H9 (cell line): ENCODE measurements at regions not wholly inside any gene's neighbourhood (a gene's known extent, or its start where the extent isn't known, plus 50 kb on each side); places are given as distances from the start of the nearest gene placed in this dataset.

Experiments used
- DNase-seq: peaks from one replicate; pipeline ENCODE4 v3.0.0-alpha.2; 2017
- H2AFZ ChIP-seq: one replicate; pipeline ENCODE4 v1.6.1; 2013; ENCODE audit warnings: mild to moderate bottlenecking, low read length, control low read depth, moderate library complexity
- H2AK5ac ChIP-seq: 2 replicates; pipeline ENCODE4 v1.6.1; 2013; ENCODE audit warnings: low read length, control low read depth, mixed read lengths; ENCODE audit not compliant: insufficient read length
- H2BK120ac ChIP-seq: one replicate; pipeline ENCODE4 v1.6.1; 2013; ENCODE audit warnings: low read depth, mild to moderate bottlenecking, low read length, control low read depth, inconsistent platforms; ENCODE audit not compliant: poor library complexity, severe bottlenecking
- H2BK12ac ChIP-seq: 2 replicates; pipeline ENCODE4 v1.6.1; 2013; ENCODE audit warnings: low read length, control low read depth, mixed read lengths, low read depth; ENCODE audit not compliant: insufficient read length
- H2BK15ac ChIP-seq: 2 replicates; pipeline ENCODE4 v1.6.1; 2013; ENCODE audit warnings: low read depth, low read length, control low read depth
- H2BK20ac ChIP-seq: one replicate; pipeline ENCODE4 v1.6.1; 2013; ENCODE audit warnings: low read depth, mild to moderate bottlenecking, low read length, control low read depth, inconsistent platforms; ENCODE audit not compliant: poor library complexity, severe bottlenecking
- H2BK5ac ChIP-seq: 2 replicates; pipeline ENCODE4 v1.6.1; 2013; ENCODE audit warnings: low read length, control low read depth, mixed read lengths; ENCODE audit not compliant: insufficient read length
- H3K14ac ChIP-seq: 2 replicates; pipeline ENCODE4 v1.6.1; 2013; ENCODE audit warnings: low read length, control low read depth; ENCODE audit not compliant: insufficient read depth
- H3K18ac ChIP-seq: 2 replicates; pipeline ENCODE4 v1.6.1; 2013; ENCODE audit warnings: low read depth, mild to moderate bottlenecking, mixed read lengths, low read length, control low read depth; ENCODE audit not compliant: insufficient read length
- H3K23ac ChIP-seq: 2 replicates; pipeline ENCODE4 v1.6.1; 2013; ENCODE audit warnings: low read length, control low read depth, mixed read lengths, low read depth; ENCODE audit not compliant: insufficient read length
- H3K23me2 ChIP-seq: 2 replicates; pipeline ENCODE4 v1.6.1; 2013; ENCODE audit warnings: low read depth, mild to moderate bottlenecking, mixed read lengths, low read length, control low read depth; ENCODE audit not compliant: insufficient read length, poor library complexity, severe bottlenecking
- H3K27ac ChIP-seq: 2 replicates; pipeline ENCODE4 v1.5.1; 2013; ENCODE audit warnings: low read length, control low read depth, mixed read lengths, low read depth; ENCODE audit not compliant: insufficient read length
- H3K27me3 ChIP-seq: 2 replicates; pipeline ENCODE4 v1.6.1; 2013; ENCODE audit warnings: low read length, control low read depth, inconsistent platforms; ENCODE audit not compliant: insufficient read depth
- H3K4ac ChIP-seq: 2 replicates; pipeline ENCODE4 v1.6.1; 2013; ENCODE audit warnings: low read depth, mild to moderate bottlenecking, control low read depth, inconsistent platforms, low read length, moderate library complexity
- H3K4me1 ChIP-seq: 2 replicates; pipeline ENCODE4 v1.6.1; 2013; ENCODE audit warnings: low read length, control low read depth, inconsistent platforms; ENCODE audit not compliant: insufficient read depth
- H3K4me2 ChIP-seq: 2 replicates; pipeline ENCODE4 v1.6.1; 2013; ENCODE audit warnings: low read length, control low read depth, mixed read lengths; ENCODE audit not compliant: insufficient read length, insufficient read depth
- H3K56ac ChIP-seq: 2 replicates; pipeline ENCODE4 v1.6.1; 2013; ENCODE audit warnings: low read depth, mild to moderate bottlenecking, mixed read lengths, low read length, control low read depth; ENCODE audit not compliant: insufficient read length
- H3K79me1 ChIP-seq: 2 replicates; pipeline ENCODE4 v1.6.1; 2013; ENCODE audit warnings: low read depth, mild to moderate bottlenecking, moderate library complexity, low read length, control low read depth, inconsistent platforms; ENCODE audit not compliant: insufficient read depth, poor library complexity, severe bottlenecking
- H3K79me2 ChIP-seq: 2 replicates; pipeline ENCODE4 v1.6.1; 2013; ENCODE audit warnings: low read length, control low read depth, inconsistent platforms; ENCODE audit not compliant: insufficient read depth
- H3K9ac ChIP-seq: 2 replicates; pipeline ENCODE4 v1.6.1; 2013; ENCODE audit warnings: low read length, control low read depth, mixed read lengths; ENCODE audit not compliant: insufficient read length; ENCODE audit errors: extremely low read depth
- H3K9me3 ChIP-seq: one replicate; pipeline ENCODE4 v1.6.1; 2013; ENCODE audit warnings: low read depth, low read length, inconsistent platforms; ENCODE audit not compliant: control insufficient read depth
- H3T11ph ChIP-seq: one replicate; pipeline ENCODE4 v1.6.1; 2013; ENCODE audit warnings: mild to moderate bottlenecking, low read length, control low read depth, inconsistent platforms
- H4K20me1 ChIP-seq: one replicate; pipeline ENCODE4 v1.6.1; 2013; ENCODE audit not compliant: control insufficient read depth, insufficient read length, insufficient read depth
- H4K5ac ChIP-seq: 2 replicates; pipeline ENCODE4 v1.6.1; 2013; ENCODE audit warnings: low read depth, mild to moderate bottlenecking, mixed read lengths, low read length, control low read depth; ENCODE audit not compliant: insufficient read length
- H4K8ac ChIP-seq: replicated peaks from 2 replicates; pipeline ENCODE4 v1.6.1; 2013; ENCODE audit warnings: low read length, control low read depth, mixed read lengths, low read depth; ENCODE audit not compliant: insufficient read length
- H4K91ac ChIP-seq: 2 replicates; pipeline ENCODE4 v1.6.1; 2013; ENCODE audit warnings: low read depth, mild to moderate bottlenecking, moderate library complexity, mixed read lengths, low read length, control low read depth; ENCODE audit not compliant: insufficient read length
- H3K27ac Mint-ChIP-seq, 3 experiments: 2 replicates in 2 of 3; 3 replicates in 1 of 3; pipeline ENCODE4 v1.8.0; 2020 to 2021; ENCODE audit warnings: mixed read lengths in 3 of 3, mild to moderate bottlenecking in 1 of 3, moderate library complexity in 1 of 3
- H3K27me3 Mint-ChIP-seq: 2 replicates; pipeline ENCODE4 v1.8.0; 2021; ENCODE audit warnings: low read depth, mild to moderate bottlenecking, moderate library complexity, mixed read lengths
- H3K36me3 Mint-ChIP-seq, 3 experiments: 2 replicates in 2 of 3; 3 replicates in 1 of 3; pipeline ENCODE4 v1.8.0; 2020 to 2021; ENCODE audit warnings: low read depth in 3 of 3, mixed read lengths in 3 of 3; ENCODE audit not compliant: insufficient read depth in 1 of 3
- H3K4me1 Mint-ChIP-seq, 2 experiments: 2 replicates each; pipeline ENCODE4 v1.8.0; 2020; ENCODE audit warnings: mixed read lengths in 2 of 2
- H3K4me3 Mint-ChIP-seq, 2 experiments: 2 replicates in 1 of 2; 3 replicates in 1 of 2; pipeline ENCODE4 v1.8.0; 2020 to 2021; ENCODE audit warnings: mild to moderate bottlenecking in 2 of 2, mixed read lengths in 2 of 2, moderate library complexity in 1 of 2
- H3K9me3 Mint-ChIP-seq, 2 experiments: 2 replicates in 1 of 2; 3 replicates in 1 of 2; pipeline ENCODE4 v1.8.0; 2020; ENCODE audit warnings: mild to moderate bottlenecking in 2 of 2, mixed read lengths in 2 of 2, moderate library complexity in 1 of 2
- WGBS: extraction: QIAGEN DNeasy Blood & Tissue Kit; methylation state at CpG from one replicate; pipeline ENCODE4 v1.1.7; 2013; ENCODE audit warnings: missing lambda C conversion rate, low lambda C conversion rate, mixed read lengths; ENCODE audit not compliant: insufficient read length; ENCODE audit errors: extremely low coverage; 5-methylcytosine and 5-hydroxymethylcytosine counted together
- TF ChIP-seq, protein P1 (sequence below): fragments of 200-600 bp; sonication (generic); conservative IDR thresholded peaks from 3 replicates; pipeline ENCODE4 v1.8.0; 2021; ENCODE audit warnings: antibody characterized with exemption, mild to moderate bottlenecking

GRCh38 chr2:201969938-201970785 lies 63.5 kb upstream of the FZD7 start:
- peaks cover 22% of the 10 kb centered on the region for H3K4me1 ChIP-seq

More at GRCh38 chr2:201969938-201970785, 63.5 kb upstream of the FZD7 start:
- Histone ChIP-seq H3K9ac (no peak overlapping the region), H2AK5ac (no peak overlapping the region), H2BK5ac (no peak overlapping the region), H3K4ac (no peak overlapping the region), H4K91ac (no peak overlapping the region), H4K8ac (no peak overlapping the region), H2BK12ac (no peak overlapping the region), H3K27ac (no peak overlapping the region), H3T11ph (no peak overlapping the region), H3K79me2 (peaks cover 10% of the 10 kb centered on the region; the same call in 1 of the 2 replicates), H2BK15ac (no peak overlapping the region), H3K56ac (no peak overlapping the region), H3K79me1 (no peaks in the 10 kb centered on the region), H3K23ac (no peak overlapping the region), H3K14ac (no peak overlapping the region), H2BK120ac (no peak overlapping the region), H3K9me3 (no peaks in the 10 kb centered on the region), H4K5ac (no peak overlapping the region), H3K23me2 (peaks cover 4% of the 10 kb centered on the region), H2BK20ac (no peak overlapping the region), H4K20me1 (no peaks in the 10 kb centered on the region), H3K18ac (no peak overlapping the region), H3K4me2 (no peak overlapping the region), H3K27me3 (no peaks in the 10 kb centered on the region; the same call in 1 of the 2 replicates), H2AFZ (no peak overlapping the region)
- TF ChIP-seq, protein P1, sequence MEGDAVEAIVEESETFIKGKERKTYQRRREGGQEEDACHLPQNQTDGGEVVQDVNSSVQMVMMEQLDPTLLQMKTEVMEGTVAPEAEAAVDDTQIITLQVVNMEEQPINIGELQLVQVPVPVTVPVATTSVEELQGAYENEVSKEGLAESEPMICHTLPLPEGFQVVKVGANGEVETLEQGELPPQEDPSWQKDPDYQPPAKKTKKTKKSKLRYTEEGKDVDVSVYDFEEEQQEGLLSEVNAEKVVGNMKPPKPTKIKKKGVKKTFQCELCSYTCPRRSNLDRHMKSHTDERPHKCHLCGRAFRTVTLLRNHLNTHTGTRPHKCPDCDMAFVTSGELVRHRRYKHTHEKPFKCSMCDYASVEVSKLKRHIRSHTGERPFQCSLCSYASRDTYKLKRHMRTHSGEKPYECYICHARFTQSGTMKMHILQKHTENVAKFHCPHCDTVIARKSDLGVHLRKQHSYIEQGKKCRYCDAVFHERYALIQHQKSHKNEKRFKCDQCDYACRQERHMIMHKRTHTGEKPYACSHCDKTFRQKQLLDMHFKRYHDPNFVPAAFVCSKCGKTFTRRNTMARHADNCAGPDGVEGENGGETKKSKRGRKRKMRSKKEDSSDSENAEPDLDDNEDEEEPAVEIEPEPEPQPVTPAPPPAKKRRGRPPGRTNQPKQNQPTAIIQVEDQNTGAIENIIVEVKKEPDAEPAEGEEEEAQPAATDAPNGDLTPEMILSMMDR: no peak
- DNase-seq: no peak
- WGBS: no CpG with 5 or more reads among the region's 12 CpGs
- Mint-ChIP-seq H3K27ac (no peak overlapping the region; a peak in 2 of 7 replicates), H3K9me3 (peaks cover 0 to 6% of the 10 kb centered on the region in 2 experiments; a peak in 3 of 5 replicates), H3K4me1 (peaks cover 76 to 80% of the 10 kb centered on the region in 2 experiments), H3K4me3 (no peak overlapping the region; a peak in 1 of 5 replicates), H3K36me3 (peaks cover 4 to 36% (median 30%) of the 10 kb centered on the region in 3 experiments; a peak in 5 of 7 replicates), H3K27me3 (no peaks in the 10 kb centered on the region)
